ENCODE measurements at regions not wholly inside any gene's neighbourhood (a gene's known extent, or its start where the extent isn't known, plus 50 kb on each side); places are given as distances from the start of the nearest gene placed in this dataset.

DNA sequence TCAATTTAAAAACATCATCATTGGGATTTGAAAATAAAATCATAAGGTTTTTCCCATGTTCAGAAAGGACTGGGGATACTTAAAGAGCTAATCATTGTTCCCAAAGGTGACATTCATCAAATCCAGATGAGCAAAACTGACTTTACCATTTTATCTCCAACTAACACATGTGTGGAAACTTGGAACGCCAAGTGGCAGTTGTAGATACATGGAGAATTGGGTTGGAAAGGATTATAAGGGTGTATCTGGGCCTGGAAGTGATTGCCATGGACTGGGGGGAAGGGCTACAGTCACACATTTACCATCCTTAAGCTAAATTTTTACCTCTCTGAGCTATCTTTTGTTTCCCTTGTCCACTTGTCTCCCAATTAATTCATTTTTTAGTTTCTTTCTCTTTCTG, 203.4 kb downstream of the SLC39A8 start:
- TF ChIP-seq, protein P1, sequence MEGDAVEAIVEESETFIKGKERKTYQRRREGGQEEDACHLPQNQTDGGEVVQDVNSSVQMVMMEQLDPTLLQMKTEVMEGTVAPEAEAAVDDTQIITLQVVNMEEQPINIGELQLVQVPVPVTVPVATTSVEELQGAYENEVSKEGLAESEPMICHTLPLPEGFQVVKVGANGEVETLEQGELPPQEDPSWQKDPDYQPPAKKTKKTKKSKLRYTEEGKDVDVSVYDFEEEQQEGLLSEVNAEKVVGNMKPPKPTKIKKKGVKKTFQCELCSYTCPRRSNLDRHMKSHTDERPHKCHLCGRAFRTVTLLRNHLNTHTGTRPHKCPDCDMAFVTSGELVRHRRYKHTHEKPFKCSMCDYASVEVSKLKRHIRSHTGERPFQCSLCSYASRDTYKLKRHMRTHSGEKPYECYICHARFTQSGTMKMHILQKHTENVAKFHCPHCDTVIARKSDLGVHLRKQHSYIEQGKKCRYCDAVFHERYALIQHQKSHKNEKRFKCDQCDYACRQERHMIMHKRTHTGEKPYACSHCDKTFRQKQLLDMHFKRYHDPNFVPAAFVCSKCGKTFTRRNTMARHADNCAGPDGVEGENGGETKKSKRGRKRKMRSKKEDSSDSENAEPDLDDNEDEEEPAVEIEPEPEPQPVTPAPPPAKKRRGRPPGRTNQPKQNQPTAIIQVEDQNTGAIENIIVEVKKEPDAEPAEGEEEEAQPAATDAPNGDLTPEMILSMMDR (IDR thresholded peaks at IDR 0.05) = no peak
- no peak for TF ChIP-seq POLR2A (IDR thresholded peaks at IDR 0.05)
